Heart right ventricle (tissue), 16 donors: ENCODE measurements at regions not wholly inside any gene's neighbourhood (a gene's known extent, or its start where the extent isn't known, plus 50 kb on each side); places are given as distances from the start of the nearest gene placed in this dataset.

Experiments
- ATAC-seq, 8 donors: fragments of 200-7000 bp; cut with Tn5 transposase; one replicate each; pipeline ENCODE4 v1.9.1; 2020; ENCODE audit warnings: mild to moderate bottlenecking in 8 of 8, moderate library complexity in 8 of 8, moderate number of reproducible peaks in 1 of 8
- DNase-seq, 2 donors: peaks; one replicate each; pipeline ENCODE4 v3.0.0-alpha.2; 2020
- H3K27ac ChIP-seq, 10 donors: fragments of 200-600 bp; sonication (generic) in 2 of 10; one replicate each; pipeline versions ENCODE4 v1.5.0 to v1.8.0; 2020 to 2022; ENCODE audit warnings: mild to moderate bottlenecking in 3 of 10
- H3K27me3 ChIP-seq, 7 donors: fragments of 200-600 bp; one replicate each; pipeline ENCODE4 v1.8.0; 2021 to 2022; ENCODE audit warnings: mild to moderate bottlenecking in 2 of 7
- H3K36me3 ChIP-seq, 9 donors: fragments of 200-600 bp; sonication (generic) in 1 of 9; one replicate each; pipeline versions ENCODE4 v1.5.0 to v1.8.0; 2020 to 2022; ENCODE audit warnings: mild to moderate bottlenecking in 2 of 9
- H3K4me1 ChIP-seq, 9 donors: fragments of 200-600 bp; sonication (generic) in 1 of 9; one replicate each; pipeline versions ENCODE4 v1.5.0 to v1.8.0; 2020 to 2022; ENCODE audit warnings: mild to moderate bottlenecking in 4 of 9
- H3K4me3 ChIP-seq, 10 donors: fragments of 200-600 bp; sonication (generic) in 2 of 10; one replicate each; pipeline versions ENCODE4 v1.5.0 to v1.8.0; 2020 to 2022; ENCODE audit warnings: mild to moderate bottlenecking in 7 of 10, moderate library complexity in 2 of 10
- H3K9me3 ChIP-seq, 11 donors: fragments of 200-600 bp in 10 of 11; sonication (generic) in 2 of 11; one replicate each; pipeline versions ENCODE4 v1.5.0 to v1.8.0; 2013 to 2022; ENCODE audit warnings: mild to moderate bottlenecking in 2 of 11, control low read depth in 1 of 11, moderate library complexity in 1 of 11
- WGBS, 2 donors: extraction: QIAGEN DNeasy Blood & Tissue Kit; methylation state at CpG; one replicate each; pipeline ENCODE4 v1.1.7; 2013; ENCODE audit warnings: inconsistent platforms in 1 of 2; 5-methylcytosine and 5-hydroxymethylcytosine counted together
- intact Hi-C, 10 donors: fragments of 100-400 bp; cut with DNase I; formaldehyde crosslinking; loops; one replicate each; pipeline versions ENCODE4 v1.11.1 to v1.14.2; 2022
- TF ChIP-seq, protein P1 (sequence below), 9 donors: fragments of 200-600 bp; sonication (generic) in 2 of 9; IDR thresholded peaks; one replicate each; pipeline versions ENCODE4 v1.5.0 to v1.8.0; 2021 to 2022; ENCODE audit warnings: antibody characterized with exemption in 9 of 9, mild to moderate bottlenecking in 5 of 9, moderate library complexity in 1 of 9
- donor health status: Arrhythmogenic right ventricular cardiomyopathy.
- donor health status: ischemic (EF 13 %, LVEDD 7.1; RV severe dilation, severe dysfunction).
- donor health status: healthy with polysubstance abuse.
- donor health status: DM: no; HTN: yes; CAD: no.
- donor health status: DM: no; HTN: no; CAD: no.
- donor health status: ischemic (EF 25% LVEDD 6.9; RV normal size, moderate dysfunction).
- donor health status: ischemic (EF 25% LVEDD 5.7; RV mildly dilated, moderate dysfunction).
- donor health status: healthy.
- donor health status: DM: yes; HTN: yes; CAD: no.
- donor health status: Ischemic cardiomyopathy.
- donor health status: ischemic (EF 35%, LVEDD 5.7; RV mildly dilated, moderate dysfunction).
- donor health status: nonischemic (EF 11% LVEDD 7.7; RV severe dilation, severe dysfunction).
- donor health status: DM: yes; HTN: yes; CAD: no.
- donor health status: PGD.
- donor health status: ischemic (EF 29% LVEDD 5.4; RV normal size, mild dysfunction).
- donor health status: nonischemic (EF 23%, LVEDD 6.1; RV moderate dilation, normal function).

DNA sequence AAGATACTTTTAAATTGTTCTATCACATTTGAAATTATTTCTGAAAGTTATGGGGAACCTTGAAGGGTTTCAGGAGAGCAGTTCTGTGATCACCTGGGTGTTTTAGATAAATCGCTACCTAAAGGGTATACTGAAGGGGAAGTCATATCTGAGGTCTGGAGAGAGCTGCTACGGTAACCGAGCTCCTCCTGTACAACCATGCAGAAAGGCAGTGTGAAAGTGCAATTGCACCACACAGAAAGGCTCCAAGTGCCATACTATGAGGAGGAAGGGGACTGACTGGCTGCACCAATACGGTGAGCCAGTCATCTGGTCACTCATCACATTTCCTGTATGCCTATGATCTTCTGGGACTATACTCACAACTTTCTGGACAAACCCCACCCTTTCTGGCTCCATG lies 241.4 kb upstream of the SLC24A2 start:
- Histone ChIP-seq H3K27me3 (no peaks in the 10 kb centered on the region), H3K4me3 (no peak overlapping the region), H3K4me1 (peaks cover 2 to 59% (median 18%) of the 10 kb centered on the region in 9 donors), H3K36me3 (no peaks in the 10 kb centered on the region), H3K27ac (peak overlapping the region in 4 of 10 donors; percentile 14 to 82 (median 56)), H3K9me3 (no peaks in the 10 kb centered on the region)
- TF ChIP-seq, protein P1, sequence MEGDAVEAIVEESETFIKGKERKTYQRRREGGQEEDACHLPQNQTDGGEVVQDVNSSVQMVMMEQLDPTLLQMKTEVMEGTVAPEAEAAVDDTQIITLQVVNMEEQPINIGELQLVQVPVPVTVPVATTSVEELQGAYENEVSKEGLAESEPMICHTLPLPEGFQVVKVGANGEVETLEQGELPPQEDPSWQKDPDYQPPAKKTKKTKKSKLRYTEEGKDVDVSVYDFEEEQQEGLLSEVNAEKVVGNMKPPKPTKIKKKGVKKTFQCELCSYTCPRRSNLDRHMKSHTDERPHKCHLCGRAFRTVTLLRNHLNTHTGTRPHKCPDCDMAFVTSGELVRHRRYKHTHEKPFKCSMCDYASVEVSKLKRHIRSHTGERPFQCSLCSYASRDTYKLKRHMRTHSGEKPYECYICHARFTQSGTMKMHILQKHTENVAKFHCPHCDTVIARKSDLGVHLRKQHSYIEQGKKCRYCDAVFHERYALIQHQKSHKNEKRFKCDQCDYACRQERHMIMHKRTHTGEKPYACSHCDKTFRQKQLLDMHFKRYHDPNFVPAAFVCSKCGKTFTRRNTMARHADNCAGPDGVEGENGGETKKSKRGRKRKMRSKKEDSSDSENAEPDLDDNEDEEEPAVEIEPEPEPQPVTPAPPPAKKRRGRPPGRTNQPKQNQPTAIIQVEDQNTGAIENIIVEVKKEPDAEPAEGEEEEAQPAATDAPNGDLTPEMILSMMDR (IDR thresholded peaks at IDR 0.05), result no peak
- intact Hi-C loops, result loop anchor here in 2 of 10 donors (10.0 kb wide), 2 partner anchors 255 to 595 kb away; partner anchors contain the start of gene MLLT3 (in 1 of the 2)
- no peak for DNase-seq
- WGBS, 2 donors, result 78 to 88% methylated on average over 4 of the region's 4 CpGs
- no peak for ATAC-seq

DNA sequence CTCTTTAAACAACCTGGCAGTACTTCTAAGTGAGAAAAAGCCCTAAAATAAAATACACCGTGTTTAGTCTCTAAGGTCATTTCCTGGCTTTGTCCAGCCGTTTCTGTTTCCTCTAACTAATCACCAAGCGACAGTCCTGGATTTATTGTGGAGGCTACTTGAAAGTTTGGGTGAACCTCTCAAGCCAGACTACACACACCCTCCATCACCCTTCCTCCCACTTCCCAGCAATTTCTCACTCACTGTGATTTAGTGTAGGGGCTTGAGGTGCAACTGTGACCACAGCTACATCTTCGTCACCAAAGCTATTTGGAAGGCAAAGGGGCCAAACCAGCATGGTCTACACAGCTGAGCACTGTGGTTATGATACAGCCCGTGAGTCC lies 240.0 kb upstream of the SLC24A2 start:
- H3K27me3 ChIP-seq, result no peaks in the 10 kb centered on the region
- no peaks in the 10 kb centered on the region for H3K36me3 ChIP-seq
- H3K27ac ChIP-seq, result peak overlapping the region in 9 of 10 donors; percentile 12 to 82 (median 56)
- TF ChIP-seq, protein P1 (IDR thresholded peaks at IDR 0.05), result no peak
- WGBS, 2 donors, result 54 to 64% methylated on average over 5 of the region's 5 CpGs
- intact Hi-C loops, result no loop called here
- no peak overlapping the region for H3K4me3 ChIP-seq
- H3K9me3 ChIP-seq, result no peaks in the 10 kb centered on the region
- DNase-seq (peak in 1 of 2 donors; percentile 36), ATAC-seq (peak; percentile 42 to 87 (median 75))
- peaks cover 2 to 56% (median 16%) of the 10 kb centered on the region in 9 donors for H3K4me1 ChIP-seq

DNA sequence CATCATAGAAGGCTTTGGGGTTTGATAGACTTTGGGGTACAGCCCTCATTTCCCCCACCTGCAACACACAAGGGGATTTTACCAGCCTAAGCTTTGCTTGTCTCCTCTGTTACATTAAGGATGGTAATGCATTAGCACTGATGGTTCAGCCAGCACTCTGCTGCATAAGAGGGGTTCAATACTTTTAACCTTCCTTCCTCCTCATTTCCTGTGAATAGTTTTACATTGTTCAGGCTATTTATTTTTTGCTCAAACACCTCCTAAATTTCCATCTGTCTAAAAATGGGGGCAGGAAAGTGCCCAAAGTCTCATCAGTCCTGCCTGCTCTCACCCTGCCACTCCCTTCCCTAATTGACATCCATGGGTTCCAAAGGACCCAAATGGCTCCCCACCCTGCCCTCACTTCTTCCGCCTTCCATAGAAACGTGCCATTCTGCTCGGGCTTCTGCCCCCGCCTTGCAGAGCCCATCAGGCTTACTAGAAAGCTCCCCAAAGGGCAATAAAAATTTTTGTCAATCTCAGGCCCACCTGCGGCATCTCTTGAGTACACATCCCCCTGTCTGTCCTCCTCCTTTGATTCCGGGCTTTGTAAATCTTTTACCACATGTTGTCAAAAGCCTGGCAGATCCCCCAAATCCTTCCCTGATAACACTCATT lies 239.5 kb upstream of the SLC24A2 start:
- Histone ChIP-seq H3K36me3 (no peaks in the 10 kb centered on the region), H3K4me1 (peaks cover 0 to 51% (median 12%) of the 10 kb centered on the region in 9 donors), H3K27me3 (no peaks in the 10 kb centered on the region), H3K27ac (peak overlapping the region in 9 of 10 donors; percentile 10 to 65 (median 48)), H3K4me3 (no peak overlapping the region), H3K9me3 (no peaks in the 10 kb centered on the region)
- ATAC-seq (peak; percentile 13 to 56 (median 42)), DNase-seq (no peak)
- 57 to 72% methylated on average over 6 of the region's 6 CpGs for WGBS, 2 donors
- TF ChIP-seq, protein P1 (IDR thresholded peaks at IDR 0.05), result no peak
- intact Hi-C loops, result no loop called here

DNA sequence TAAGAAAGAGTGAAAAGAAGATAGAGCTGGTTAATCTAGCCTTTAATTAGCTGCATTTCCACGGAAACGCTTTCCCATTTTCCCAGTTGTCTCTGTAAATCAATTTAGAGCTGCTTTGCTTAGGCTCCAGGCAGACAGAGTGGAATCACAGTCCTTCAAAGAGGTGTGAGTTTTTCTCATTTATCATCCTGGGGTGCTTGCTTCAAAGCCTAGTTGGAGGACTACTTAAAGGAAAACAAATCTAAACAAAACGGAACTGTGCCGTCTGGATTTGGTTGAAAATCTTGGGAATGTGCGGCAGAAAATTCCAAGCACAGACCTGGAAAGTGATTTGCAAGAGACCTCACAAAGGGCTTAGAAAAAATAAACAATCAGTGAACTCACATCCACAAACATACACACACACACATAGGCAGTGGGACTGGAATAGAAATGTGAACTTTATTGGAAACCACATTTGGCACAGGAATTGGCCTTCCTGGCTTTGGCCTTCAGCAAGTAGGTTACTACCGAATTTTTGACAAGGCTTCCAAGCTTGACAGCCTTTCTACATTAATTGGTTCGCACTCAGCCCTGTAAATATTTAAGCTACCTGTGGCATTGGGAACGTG lies 235.2 kb upstream of the SLC24A2 start:
- Histone ChIP-seq H3K27ac (no peak overlapping the region), H3K4me1 (peaks cover 0 to 15% (median 7%) of the 10 kb centered on the region in 9 donors), H3K4me3 (no peak overlapping the region), H3K27me3 (no peaks in the 10 kb centered on the region), H3K36me3 (no peaks in the 10 kb centered on the region), H3K9me3 (peaks cover 0 to 5% (median 0%) of the 10 kb centered on the region in 11 donors)
- intact Hi-C loops, result no loop called here
- DNase-seq (no peak), ATAC-seq (no peak)
- TF ChIP-seq, protein P1 (IDR thresholded peaks at IDR 0.05), result no peak
- WGBS, 2 donors, result 70 to 73% methylated on average over 8 of the region's 8 CpGs
